Astrocyte (in vitro differentiated cells and primary cell): ENCODE measurements at regions not wholly inside any gene's neighbourhood (a gene's known extent, or its start where the extent isn't known, plus 50 kb on each side); places are given as distances from the start of the nearest gene placed in this dataset.

Experiments used
- DNase-seq: peaks from one replicate; pipeline ENCODE4 v3.0.0-alpha.2; 2010; ENCODE audit warnings: low read depth
- FAIRE-seq: peaks from 2 replicates; lab custom pipeline; 2011; peaks lifted over from hg19 to GRCh38; lab: Jason Lieb, UNC
- H2AFZ ChIP-seq: 2 replicates; pipeline ENCODE4 v1.6.0; 2012; ENCODE audit warnings: low read depth, low read length, inconsistent platforms
- H3K27ac ChIP-seq: 2 replicates; pipeline ENCODE4 v1.5.1; 2011; ENCODE audit warnings: low read depth, low read length, inconsistent platforms
- H3K27me3 ChIP-seq: 2 replicates; pipeline ENCODE4 v1.6.0; 2011; ENCODE audit warnings: low read length, inconsistent platforms; ENCODE audit not compliant: insufficient read depth
- H3K36me3 ChIP-seq: 2 replicates; pipeline ENCODE4 v1.5.1; 2011; ENCODE audit warnings: low read length, inconsistent platforms; ENCODE audit not compliant: insufficient read depth
- H3K4me1 ChIP-seq: 2 replicates; pipeline ENCODE4 v1.5.1; 2011; ENCODE audit warnings: low read length, inconsistent platforms; ENCODE audit not compliant: insufficient read depth
- H3K4me2 ChIP-seq: 2 replicates; pipeline ENCODE4 v1.6.0; 2012; ENCODE audit warnings: low read length, inconsistent platforms
- H3K4me3 ChIP-seq: 2 replicates; pipeline ENCODE4 v1.5.1; 2011; ENCODE audit warnings: low read depth, mild to moderate bottlenecking, low read length, inconsistent platforms; ENCODE audit not compliant: insufficient read depth
- H3K79me2 ChIP-seq: 2 replicates; pipeline ENCODE4 v1.6.0; 2012; ENCODE audit warnings: mild to moderate bottlenecking, low read length, inconsistent platforms; ENCODE audit not compliant: insufficient read depth
- H3K9ac ChIP-seq: 2 replicates; pipeline ENCODE4 v1.6.0; 2012; ENCODE audit warnings: mild to moderate bottlenecking, low read length, inconsistent platforms
- H3K9me3 ChIP-seq: 2 replicates; pipeline ENCODE4 v1.5.1; 2012; ENCODE audit warnings: low read depth, mild to moderate bottlenecking, low read length, inconsistent platforms; ENCODE audit not compliant: insufficient read depth
- H4K20me1 ChIP-seq: 2 replicates; pipeline ENCODE4 v1.6.0; 2012; ENCODE audit warnings: low read length, inconsistent platforms; ENCODE audit not compliant: insufficient read depth
- H3K27ac Mint-ChIP-seq: one replicate; pipeline ENCODE4 v1.8.0; 2021; ENCODE audit warnings: mild to moderate bottlenecking, mixed read lengths; ENCODE audit not compliant: unreplicated experiment
- H3K27me3 Mint-ChIP-seq: one replicate; pipeline ENCODE4 v1.8.0; 2021; ENCODE audit warnings: low read depth, mixed read lengths; ENCODE audit not compliant: unreplicated experiment
- H3K36me3 Mint-ChIP-seq: one replicate; pipeline ENCODE4 v1.8.0; 2021; ENCODE audit warnings: low read depth, mixed read lengths; ENCODE audit not compliant: unreplicated experiment
- H3K4me1 Mint-ChIP-seq: one replicate; pipeline ENCODE4 v1.8.0; 2021; ENCODE audit warnings: low read depth, mixed read lengths; ENCODE audit not compliant: unreplicated experiment
- H3K4me3 Mint-ChIP-seq: one replicate; pipeline ENCODE4 v1.8.0; 2021; ENCODE audit warnings: mild to moderate bottlenecking, moderate library complexity, mixed read lengths; ENCODE audit not compliant: unreplicated experiment
- H3K9me3 Mint-ChIP-seq: one replicate; pipeline ENCODE4 v1.8.0; 2021; ENCODE audit warnings: mild to moderate bottlenecking, mixed read lengths; ENCODE audit not compliant: unreplicated experiment
- EZH2 ChIP-seq: IDR thresholded peaks from 2 replicates; pipeline ENCODE4 v1.6.1; 2012; ENCODE audit warnings: mild to moderate bottlenecking, low read length, inconsistent platforms; ENCODE audit not compliant: insufficient read depth
- TF ChIP-seq, protein P1 (sequence below): IDR thresholded peaks from 2 replicates; pipeline ENCODE4 v1.5.1; 2011; ENCODE audit warnings: low read depth, mild to moderate bottlenecking, inconsistent platforms, low read length, moderate library complexity; ENCODE audit not compliant: insufficient read depth

DNA sequence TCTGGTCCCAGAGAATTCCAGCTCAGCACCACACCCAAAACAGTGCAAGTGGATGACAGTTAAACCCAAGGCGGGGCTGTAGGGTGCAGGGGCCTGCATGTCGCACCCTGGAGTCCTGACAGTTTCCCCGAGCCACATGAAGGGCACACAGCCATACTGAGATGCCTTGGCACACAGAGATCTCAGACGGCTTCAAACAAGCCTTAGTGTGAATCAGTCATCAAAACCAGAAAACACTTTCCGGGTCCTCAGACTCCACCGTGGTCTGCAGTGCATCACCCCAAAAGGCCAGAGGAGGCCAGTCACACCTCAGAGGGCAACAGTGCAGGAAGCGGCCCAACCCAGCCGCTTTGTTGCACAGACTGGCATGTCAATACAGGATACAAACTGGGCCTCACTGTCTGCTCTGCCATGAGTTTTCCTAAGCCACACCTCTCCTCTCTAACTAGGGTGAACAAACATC, 64.6 kb upstream of the ENPP6 start:
- no peaks in the 10 kb centered on the region for H3K27me3 ChIP-seq
- H3K4me3 ChIP-seq = no peak overlapping the region
- H3K4me1 ChIP-seq = no peaks in the 10 kb centered on the region
- no peaks in the 10 kb centered on the region for H3K9me3 ChIP-seq
- Mint-ChIP-seq H3K27me3 (no peaks in the 10 kb centered on the region), H3K4me1 (peaks cover 6% of the 10 kb centered on the region), H3K4me3 (no peak overlapping the region), H3K36me3 (no peaks in the 10 kb centered on the region), H3K9me3 (peaks cover 4% of the 10 kb centered on the region), H3K27ac (no peak overlapping the region)
- TF ChIP-seq, protein P1, sequence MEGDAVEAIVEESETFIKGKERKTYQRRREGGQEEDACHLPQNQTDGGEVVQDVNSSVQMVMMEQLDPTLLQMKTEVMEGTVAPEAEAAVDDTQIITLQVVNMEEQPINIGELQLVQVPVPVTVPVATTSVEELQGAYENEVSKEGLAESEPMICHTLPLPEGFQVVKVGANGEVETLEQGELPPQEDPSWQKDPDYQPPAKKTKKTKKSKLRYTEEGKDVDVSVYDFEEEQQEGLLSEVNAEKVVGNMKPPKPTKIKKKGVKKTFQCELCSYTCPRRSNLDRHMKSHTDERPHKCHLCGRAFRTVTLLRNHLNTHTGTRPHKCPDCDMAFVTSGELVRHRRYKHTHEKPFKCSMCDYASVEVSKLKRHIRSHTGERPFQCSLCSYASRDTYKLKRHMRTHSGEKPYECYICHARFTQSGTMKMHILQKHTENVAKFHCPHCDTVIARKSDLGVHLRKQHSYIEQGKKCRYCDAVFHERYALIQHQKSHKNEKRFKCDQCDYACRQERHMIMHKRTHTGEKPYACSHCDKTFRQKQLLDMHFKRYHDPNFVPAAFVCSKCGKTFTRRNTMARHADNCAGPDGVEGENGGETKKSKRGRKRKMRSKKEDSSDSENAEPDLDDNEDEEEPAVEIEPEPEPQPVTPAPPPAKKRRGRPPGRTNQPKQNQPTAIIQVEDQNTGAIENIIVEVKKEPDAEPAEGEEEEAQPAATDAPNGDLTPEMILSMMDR = no peak
- TF ChIP-seq EZH2 = no peak
- no peak overlapping the region for H2AFZ ChIP-seq
- H3K79me2 ChIP-seq = no peaks in the 10 kb centered on the region
- no peak overlapping the region for H3K4me2 ChIP-seq
- no peak overlapping the region for H3K27ac ChIP-seq
- H3K9ac ChIP-seq = no peak overlapping the region
- H4K20me1 ChIP-seq = no peaks in the 10 kb centered on the region
- no peak for DNase-seq
- no peaks in the 10 kb centered on the region for H3K36me3 ChIP-seq
- FAIRE-seq = no peak

DNA sequence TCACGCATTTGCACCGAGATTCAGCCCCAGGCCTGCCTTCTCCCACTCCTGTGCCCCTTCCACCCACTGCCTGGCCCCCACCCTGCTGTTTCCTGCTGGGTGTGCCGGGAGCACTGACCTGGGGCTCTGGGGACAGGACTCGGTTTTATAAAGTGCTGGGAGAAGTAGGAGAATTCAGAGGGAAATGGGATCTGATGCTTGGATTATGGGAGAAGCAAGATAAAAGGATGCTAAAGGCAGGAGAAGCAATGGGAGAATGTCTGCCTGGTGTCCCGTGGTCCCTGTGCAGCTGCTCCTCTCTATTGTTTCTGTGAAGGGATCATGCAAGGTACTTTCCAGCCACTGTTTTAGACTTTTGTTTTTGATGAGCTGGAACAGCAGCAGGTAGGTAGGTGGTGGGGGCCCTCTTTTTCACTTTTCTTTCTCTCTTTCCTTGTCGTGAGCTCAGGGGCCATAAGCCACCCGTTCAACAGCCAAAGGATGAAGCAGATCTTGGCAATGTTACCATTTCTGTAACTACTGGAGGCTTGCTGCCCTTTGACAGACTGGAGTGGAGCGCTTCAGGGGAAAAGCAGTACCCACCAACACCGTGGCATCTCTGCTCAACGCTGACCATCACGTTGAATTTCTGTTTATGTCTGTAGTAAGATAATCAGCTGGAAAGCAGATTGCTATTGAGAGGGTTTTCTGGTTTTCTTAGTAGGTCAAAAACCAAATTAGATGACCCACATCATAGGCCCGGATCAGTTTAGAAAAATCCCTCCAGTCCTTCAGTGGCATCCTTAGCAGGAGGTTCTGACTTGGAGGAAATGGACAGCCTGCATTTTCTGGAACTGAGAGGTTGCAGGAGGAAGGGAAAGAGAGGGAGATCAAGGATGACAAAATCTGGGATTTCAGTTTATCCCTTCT, 63.8 kb upstream of the ENPP6 start:
- no peak overlapping the region for H3K27ac Mint-ChIP-seq
- peaks cover 8% of the 10 kb centered on the region for H3K9me3 Mint-ChIP-seq
- no peak for FAIRE-seq

More for the DNA sequence above, 63.8 kb upstream of the ENPP6 start:
- peaks cover 2% of the 10 kb centered on the region for H3K36me3 Mint-ChIP-seq
- no peaks in the 10 kb centered on the region for H3K27me3 ChIP-seq
- H3K4me1 ChIP-seq = no peaks in the 10 kb centered on the region
- H3K4me3 Mint-ChIP-seq = no peak overlapping the region
- H3K79me2 ChIP-seq = no peaks in the 10 kb centered on the region
- H3K9ac ChIP-seq = no peak overlapping the region
- H3K36me3 ChIP-seq = no peaks in the 10 kb centered on the region
- H3K27me3 Mint-ChIP-seq = no peaks in the 10 kb centered on the region
- no peak overlapping the region for H3K4me3 ChIP-seq
- H3K4me2 ChIP-seq = no peak overlapping the region
- no peaks in the 10 kb centered on the region for H4K20me1 ChIP-seq
- DNase-seq = no peak
- no peak for TF ChIP-seq EZH2
- TF ChIP-seq, protein P1 = no peak
- no peak overlapping the region for H2AFZ ChIP-seq
- H3K4me1 Mint-ChIP-seq = peaks cover 6% of the 10 kb centered on the region
- H3K27ac ChIP-seq = no peak overlapping the region
- H3K9me3 ChIP-seq = no peaks in the 10 kb centered on the region
